GM21360 (cell line): ENCODE measurements at regions not wholly inside any gene's neighbourhood (a gene's known extent, or its start where the extent isn't known, plus 50 kb on each side); places are given as distances from the start of the nearest gene placed in this dataset.
"Not testable (repeated sequence)": the region's sequence is repeated elsewhere in the genome, so short reads cannot be mapped to it uniquely, and the experiment has no call there.

Source experiments
- ATAC-seq: cut with Tn5 transposase; IDR thresholded peaks from one replicate; pipeline ENCODE4 v1.9.1; 2021; ENCODE audit warnings: mild to moderate bottlenecking, moderate library complexity; ENCODE audit not compliant: unreplicated experiment

DNA sequence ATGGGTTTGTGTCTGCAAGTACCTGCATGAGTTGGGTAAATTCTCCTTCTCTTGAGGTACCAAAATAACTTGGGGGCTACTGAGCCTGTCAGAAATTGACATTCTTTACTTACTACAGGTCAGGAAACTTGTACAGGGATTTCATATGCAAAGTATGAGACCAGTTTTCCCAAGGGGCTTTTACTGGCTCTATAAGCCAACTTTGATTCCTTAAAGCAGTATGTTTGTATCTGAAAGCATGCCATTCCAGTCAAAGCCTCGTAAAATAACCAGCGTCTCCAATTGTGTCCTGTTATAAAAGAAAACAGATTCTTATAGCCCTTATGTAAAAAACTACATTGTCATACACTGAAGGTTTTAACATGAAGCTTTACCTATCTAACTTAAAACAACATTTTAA is 90.2 kb downstream of the ZNF467 start:
- ATAC-seq, result no peak

DNA sequence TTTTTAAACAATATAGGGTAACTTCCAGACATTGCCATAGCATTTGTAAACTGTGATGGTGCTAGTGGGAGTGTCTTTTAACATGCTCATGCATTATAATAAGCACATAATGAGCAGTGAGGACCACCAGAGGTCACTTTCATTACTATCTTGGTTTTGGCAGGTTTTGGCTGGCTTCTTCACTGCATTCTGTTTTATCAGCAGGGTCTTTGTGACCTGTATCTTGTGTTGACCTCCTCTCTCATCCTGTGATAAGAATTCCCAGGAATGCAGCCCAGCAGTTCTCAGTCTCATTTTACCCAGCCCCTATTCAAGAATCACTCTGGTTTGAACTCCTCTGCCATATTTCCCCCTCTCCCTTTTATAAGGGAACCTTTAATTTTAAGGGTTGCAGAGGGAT is 91.3 kb downstream of the ZNF467 start:
- no peak for ATAC-seq

DNA sequence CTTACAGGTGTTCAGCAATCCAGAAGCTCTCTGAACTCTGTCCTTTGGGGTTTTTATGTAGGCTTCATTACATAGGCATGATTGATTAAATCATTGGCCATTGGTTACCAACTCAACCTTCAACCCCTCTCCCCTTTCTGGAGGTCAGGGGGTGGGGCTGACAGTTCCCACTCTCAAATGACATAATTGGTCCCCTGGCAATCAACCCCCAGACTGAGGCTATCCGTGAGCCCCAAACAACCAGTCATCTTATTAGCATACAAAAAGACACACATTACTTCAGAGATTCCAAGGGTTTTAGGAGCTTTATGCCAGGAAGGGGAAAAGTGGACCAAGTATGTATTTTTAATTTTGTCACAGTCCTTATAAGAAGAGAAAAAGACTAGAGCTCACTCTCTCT is 92.1 kb downstream of the ZNF467 start:
- ATAC-seq, result no peak

DNA sequence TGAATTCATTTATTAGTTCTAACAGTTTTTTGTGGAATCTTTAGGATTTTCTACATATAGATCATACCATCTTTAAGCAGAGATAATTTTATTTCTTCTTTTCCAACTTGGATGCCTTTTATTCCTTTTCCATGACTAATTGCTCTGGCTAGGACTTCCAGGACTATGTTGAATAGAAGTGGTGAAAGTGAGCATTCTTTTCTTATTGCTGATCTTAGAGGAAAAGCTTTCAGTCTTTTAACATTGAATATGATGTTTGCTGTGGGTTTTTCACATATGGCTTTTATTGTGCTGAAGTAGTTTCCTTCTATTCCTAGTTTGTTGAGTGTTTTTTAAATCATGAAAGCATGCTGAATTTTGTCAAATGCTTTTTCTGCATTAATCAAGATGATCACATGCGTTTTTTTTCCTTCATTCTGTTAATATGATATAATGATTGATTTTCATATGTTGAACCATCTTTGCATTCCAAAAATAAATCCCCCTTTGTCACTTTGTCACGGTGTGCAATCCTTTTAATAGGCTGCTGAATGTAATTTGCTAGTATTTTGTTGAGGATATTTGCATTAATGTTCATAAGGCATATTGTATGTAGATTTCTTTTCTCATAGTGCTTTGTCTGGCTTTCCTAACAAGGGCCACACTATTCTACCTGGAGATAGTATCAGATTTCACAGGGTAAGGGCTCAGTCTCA is 92.9 kb downstream of the ZNF467 start:
- ATAC-seq, result no peak

DNA sequence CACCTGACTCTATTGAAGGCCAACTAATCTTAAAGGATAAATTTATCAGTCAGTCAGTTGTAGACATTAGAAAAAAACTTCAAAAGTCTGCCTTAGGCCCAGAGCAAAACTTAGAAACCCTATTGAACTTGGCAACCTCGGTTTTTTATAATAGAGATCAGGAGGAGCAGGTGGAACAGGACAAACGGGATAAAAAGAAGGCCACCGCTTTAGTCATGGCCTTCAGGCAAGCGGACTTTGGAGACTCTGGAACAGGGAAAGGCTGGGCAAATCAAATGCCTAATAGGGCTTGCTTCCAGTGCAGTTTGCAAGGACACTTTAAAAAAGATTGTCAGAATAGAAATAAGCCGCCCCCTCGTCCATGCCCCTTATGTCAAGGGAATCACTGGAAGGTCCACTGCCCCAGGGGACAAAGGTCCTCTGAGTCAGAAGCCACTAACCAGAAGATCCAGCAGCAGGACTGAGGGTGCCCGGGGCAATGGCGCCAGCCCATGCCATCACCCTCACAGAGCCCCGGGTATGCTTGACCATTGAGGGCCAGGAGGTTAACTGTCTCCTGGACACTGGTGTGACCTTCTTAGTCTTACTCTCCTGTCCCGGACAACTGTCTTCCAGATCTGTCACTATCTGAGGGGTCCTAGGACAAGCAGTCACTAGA is 98.5 kb downstream of the ZNF467 start:
- not testable (repeated sequence) for ATAC-seq

DNA sequence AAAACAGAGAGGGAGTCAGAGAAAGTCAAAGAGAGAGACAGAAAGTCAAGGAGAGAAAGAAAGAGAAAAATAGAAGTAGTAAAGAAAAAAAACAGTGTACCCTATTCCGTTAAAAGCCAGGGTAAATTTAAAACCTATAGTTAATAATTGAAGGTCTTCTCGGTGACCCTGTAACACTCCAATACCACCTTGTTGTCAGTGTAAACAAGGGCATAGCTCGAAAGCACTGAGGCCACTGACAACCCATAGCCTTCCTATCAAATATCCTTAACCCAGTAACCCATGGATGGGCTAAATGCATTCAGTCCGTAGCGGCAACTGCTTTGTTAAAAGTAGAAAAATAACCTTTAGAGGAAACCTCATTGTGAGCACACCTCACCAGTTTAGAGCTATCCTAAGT is 100.4 kb downstream of the ZNF467 start:
- ATAC-seq, result no peak

DNA sequence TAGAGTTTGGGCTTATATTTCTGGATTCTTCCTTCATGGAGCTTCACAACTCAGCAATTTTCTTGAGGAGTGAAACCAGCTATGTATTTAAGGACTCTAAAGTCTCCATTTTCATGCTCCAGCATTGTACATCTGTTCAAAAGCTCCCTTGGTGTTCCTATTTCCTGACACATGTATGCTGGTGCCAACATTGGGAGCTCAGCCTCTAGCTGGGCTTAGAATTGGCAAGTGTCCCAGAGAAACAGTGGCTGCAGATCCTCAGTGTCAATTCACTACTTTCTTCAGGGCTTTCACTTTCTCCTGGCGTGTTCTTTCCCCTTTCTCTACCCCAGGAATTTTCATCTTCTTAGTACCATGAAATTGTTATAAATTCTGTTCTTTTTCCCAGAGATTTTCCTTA is 103.1 kb downstream of the ZNF467 start:
- no peak for ATAC-seq

DNA sequence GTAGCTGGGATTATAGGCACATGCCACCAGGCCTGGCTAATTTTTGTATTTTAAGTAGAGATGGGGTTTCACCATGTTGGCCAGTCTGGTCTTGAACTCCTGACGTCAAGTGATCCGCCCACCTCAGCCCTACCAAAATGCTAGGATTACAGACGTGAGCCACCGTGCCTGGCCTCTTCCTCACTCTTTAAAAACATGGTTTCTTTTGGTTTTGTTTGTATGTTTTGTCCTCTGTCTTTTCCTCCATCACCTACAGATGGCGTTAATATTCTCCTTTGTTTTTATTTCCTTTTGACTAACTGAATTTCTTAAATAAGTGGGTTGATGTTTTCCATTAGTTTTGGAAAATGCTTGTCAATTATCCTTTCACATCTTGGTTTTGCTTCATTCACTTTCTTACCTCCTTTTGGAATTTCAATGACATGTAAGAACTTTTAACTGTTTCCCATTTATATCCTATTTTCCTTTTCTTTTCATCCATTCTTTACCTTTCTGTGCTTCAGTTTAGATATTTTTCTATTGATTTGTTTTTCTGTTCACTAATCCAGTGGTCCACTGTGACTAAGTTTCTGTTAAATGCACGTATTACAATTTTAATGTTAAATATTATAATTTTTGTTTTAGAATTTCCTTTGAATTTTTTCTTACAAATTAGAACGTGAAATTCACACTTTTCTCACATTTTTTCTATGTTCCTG is 104.1 kb downstream of the ZNF467 start:
- no peak for ATAC-seq

DNA sequence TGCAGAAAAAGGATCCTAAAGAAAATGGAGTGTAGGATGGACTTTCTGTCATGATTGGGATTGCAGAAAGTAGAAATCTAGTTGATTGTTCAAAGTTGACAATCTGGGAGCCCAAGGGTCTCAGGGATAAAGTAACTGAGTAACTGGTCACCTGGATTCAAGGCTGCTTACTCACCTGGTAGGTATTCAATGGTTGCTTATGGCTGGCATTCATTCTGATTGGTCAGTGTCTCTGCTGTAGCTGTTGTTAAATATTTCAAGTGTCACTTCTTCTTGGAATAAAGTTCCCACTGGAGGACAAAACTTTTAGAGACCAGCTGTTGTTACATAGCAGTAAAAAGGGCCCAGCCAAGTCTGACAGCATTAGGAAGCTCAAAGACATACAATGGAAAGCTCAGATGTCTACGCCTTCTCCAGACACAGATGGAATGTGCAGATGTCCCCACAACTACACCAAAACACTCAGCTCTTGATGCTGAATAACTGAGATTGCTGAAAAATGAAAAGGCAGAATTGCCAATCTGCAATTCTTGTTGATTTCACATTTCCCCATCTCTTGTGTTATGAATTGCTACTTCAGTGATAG is 106.9 kb downstream of the ZNF467 start:
- no peak for ATAC-seq

DNA sequence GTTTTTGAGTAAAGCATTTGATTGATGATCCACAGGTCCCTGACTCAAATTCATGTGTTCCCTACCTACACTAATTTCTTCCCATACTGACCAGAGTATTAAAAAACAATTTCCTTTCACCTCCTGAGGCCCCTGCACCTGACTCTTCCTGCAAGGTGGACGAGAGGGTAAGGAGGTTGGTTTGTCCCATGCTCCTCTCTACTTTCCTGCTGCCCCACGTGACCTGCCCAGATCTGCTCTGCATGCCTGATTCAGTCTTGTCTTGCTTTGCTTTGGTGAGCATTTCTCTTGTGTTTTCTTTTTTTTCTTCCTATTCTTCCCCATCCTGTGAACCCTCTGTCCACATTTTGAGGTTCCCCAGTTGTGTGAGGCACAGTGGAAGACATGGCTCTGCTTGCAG is 107.8 kb downstream of the ZNF467 start:
- not testable (repeated sequence) for ATAC-seq

DNA sequence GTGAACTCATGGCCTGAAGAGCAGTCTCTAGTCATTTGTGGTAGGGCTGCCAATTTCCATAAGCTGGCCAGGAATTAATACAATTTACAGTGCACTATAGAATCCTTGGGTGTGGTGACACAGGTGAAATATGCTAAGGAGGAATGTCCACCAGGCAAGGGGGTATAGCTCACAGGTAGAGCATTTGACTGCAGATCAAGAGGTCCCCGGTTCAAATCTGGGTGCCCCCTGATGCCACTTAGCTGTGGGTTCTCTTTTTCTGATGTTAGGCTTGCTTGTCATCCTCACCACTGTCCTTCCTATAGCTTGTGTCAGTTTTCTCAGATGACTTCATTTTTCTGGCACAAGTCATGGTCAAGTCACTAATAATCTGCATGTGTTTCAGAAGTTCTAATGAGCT is 108.7 kb downstream of the ZNF467 start:
- ATAC-seq, result no peak

DNA sequence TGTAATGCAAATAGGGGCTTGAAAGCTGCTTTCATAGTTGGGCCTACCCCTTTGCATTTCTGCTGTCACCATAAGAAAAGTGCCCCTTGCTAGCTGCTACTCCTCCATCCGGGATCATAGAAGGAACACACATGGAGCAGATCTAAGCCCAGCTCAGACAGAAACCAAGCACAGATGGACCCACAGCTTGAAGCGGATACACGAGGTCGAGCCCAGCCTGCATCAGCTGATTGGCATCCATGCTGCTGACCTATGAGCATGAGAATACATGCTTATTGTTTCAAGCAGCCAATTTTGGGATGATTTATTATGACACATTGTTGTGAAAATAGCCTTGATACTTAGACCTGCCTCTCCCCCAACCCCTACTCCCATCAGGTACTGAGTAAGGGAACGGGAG is 109.2 kb downstream of the ZNF467 start:
- ATAC-seq, result no peak

DNA sequence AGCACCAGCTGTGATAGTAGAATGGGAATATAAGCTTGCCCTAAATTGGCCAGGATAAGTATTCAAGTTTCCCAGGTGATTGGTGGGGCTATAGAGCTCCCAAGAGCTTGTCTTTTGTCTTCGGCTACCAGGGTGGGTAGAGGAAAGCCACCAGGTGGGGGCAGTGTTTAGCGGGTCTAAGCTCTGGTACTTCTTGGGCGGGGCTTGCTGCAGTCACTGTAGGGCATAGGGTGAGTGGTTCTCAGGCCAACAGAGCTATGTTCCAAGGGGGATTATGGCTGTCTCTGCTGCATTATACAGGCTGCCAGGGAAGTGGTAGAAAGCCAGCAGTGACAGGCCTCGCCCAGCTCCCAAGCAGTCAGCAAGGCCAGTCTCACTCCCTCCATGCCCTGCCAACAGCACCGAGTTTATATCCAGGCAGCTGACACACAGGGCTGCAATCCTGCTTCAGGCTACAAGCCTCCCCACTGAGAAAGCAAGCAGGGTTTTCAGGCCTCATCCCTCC is 110.7 kb downstream of the ZNF467 start:
- ATAC-seq, result peak; percentile 84

DNA sequence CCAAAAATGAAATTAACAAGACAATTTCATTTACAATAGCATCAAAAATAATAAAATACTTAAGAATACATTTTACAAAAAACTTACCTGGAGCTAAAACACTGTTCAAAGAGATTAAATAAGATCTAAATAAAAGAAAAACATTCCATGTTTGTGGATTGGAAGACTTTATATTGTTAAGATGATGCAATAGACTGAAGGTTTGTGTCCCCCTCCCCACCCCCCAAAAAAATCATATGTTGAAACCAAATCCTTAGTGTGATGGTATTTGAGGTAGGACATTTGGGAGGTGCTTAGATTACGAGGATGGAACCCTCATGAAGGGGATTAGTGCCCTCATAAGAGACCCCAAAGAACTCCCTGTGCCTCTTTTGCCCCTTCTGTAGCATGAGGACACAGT is 117.6 kb downstream of the ZNF467 start:
- no peak for ATAC-seq

DNA sequence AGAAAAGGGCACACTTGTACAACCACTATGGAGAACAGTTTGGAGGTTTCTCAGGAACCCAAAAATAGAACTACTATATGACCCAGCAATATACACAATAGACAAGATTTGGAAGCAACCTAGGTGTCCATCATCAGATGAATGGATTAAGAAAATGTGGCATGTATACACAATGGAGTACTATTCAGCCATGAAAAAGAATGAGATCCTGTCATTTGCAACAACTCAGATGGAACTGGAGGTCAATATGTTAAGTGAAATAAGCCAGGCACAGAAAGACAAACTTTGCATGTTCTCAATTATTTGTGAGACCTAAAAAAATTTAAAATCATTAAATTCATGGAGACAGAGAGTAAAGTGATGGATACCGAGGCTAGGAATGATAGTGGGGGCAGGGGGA is 118.8 kb downstream of the ZNF467 start:
- ATAC-seq, result no peak

DNA sequence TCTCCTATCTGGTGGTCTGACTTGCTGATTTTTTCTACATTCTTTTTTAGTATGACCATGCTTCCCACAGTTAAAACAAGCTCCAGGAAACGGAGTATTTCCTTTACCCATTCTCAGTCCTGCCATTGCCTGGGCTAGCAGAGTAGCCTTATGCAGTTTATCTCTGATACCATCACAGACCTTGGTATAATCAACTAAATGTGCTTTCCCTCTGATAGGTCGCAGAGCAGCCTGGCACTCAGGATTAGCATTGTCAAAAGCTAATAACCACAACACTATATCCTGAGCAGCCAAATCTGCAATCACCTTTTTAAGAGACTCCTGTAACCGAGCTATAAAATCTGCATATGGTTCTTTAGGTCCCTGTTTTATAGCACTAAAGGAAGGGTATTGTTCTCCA is 123.2 kb downstream of the ZNF467 start:
- ATAC-seq, result not testable (repeated sequence)

DNA sequence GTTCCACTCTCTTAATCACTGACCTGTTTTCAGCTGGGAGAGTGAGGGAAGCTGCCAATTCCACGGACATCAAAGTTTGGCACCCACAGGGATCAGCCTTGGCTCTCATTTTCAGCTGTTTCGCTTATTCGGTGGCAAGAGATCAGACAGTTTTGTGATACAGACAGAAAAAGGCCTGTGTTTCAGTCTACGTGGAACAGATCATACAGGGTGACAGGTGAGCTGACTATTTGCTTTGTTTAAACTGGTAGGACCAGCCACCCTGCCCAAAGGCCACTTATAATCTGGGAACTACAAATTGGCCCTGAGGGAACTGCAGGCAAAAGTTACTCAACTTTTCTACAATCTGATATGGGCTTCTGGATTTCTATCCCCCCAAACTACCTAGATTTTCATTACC is 128.6 kb downstream of the ZNF467 start:
- no peak for ATAC-seq

DNA sequence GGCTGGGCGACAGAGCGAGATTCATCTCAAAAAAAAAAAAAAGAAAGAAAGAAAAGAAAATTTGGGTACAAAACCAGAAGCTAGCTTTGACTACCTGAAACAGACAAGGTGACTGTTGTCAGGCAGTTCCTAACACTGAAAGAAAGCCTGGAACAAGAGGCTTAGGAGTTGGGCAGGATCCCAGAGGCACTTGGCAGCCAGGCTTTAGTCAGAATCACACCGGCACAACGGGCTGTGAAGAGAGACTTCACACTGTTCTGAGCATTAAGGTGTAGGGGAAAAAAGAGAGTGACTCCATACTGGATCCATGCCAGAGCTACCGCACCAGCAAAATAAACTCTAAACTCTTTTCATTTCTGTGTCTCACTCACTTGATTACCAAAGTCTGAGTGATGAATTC is 130.8 kb downstream of the ZNF467 start:
- no peak for ATAC-seq

DNA sequence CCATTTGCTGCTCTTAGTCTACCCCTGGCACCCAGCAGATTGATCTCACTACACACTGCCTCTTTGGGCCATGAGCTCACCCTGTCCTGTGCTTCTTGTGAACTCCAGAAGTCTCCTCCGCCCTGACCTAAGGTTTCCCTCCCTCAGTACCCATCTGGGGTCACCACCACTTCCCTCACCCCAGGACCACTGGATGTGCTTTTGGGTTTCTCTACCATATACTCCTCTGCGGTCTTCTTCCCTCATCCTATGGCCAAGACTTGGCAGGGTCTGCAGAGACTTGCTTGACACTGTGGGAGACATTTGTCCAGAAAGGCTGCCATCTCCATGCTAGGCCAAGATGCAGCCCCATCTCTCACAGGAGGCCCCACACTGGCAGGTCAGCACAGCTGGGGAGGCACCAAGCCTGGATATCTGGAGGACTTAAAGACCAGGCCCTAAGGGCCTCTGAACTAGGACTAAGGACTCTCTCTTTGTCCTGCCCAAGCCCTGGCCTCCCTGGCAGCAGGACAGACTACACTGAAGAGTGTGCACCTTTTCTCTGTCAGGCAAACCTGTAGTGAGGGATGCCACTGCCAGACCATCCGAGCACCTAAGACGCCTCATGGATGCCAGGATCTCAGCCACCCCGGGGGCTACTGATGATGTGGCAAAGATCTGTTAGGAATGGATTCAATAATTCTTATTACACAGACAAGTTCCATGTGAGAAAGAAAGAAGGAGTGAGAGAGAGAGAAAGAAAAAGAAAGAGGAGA is 134.6 kb downstream of the ZNF467 start:
- ATAC-seq, result no peak

DNA sequence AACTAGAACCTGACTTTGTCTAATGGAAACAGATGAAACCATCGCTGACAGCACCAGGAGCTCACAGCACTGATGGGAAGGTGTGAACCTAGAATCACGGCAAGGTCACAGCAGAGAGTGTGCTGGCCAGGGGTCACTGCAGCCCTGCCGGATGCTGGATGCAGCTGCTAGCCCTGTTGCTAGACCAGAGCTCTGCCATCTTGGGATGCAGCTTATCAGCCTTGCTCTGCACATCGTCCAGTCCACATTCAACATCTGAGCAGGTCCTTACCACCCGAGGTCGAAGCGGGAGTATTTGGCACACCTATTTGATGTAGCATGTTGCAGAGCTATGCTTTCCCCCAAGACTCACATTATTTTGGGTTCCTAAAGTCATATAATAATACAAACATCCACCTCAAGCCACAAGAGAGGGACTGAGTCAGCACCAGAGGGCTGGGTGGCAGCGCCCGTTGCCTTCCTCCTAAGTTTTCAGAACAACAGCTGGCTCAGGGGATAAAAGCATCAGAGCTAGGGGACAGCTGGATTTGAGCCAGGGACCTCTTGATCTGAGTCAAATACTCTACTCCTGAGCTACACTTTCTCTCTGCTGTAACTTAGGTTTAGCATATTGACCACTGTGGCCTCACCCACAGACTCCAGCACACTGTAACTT is 135.3 kb downstream of the ZNF467 start:
- ATAC-seq, result no peak
